Stomach (tissue), 8 donors: ENCODE measurements at regions not wholly inside any gene's neighbourhood (a gene's known extent, or its start where the extent isn't known, plus 50 kb on each side); places are given as distances from the start of the nearest gene placed in this dataset.

Experiments
- DNase-seq, 2 donors: peaks; one replicate each; pipeline versions ENCODE4 v3.0.0 to v3.0.0-alpha.2; 2013 to 2019
- H3K27ac ChIP-seq, 5 donors: fragments of 200-600 bp in 4 of 5; sonication (generic) in 4 of 5; one replicate each; pipeline ENCODE4 v1.5.1; 2013 to 2019; ENCODE audit warnings: mild to moderate bottlenecking in 1 of 5, moderate library complexity in 1 of 5
- H3K27me3 ChIP-seq, 3 donors: fragments of 200-600 bp; sonication (generic); one replicate each; pipeline ENCODE4 v1.5.1; 2017 to 2019; ENCODE audit warnings: mixed run types in 1 of 3
- H3K36me3 ChIP-seq, 4 donors: fragments of 200-600 bp; sonication (generic); 1 replicate in 3 of 4; 2 replicates in 1 of 4; pipeline ENCODE4 v1.5.1; 2016 to 2019
- H3K4me1 ChIP-seq, 4 donors: fragments of 200-600 bp; sonication (generic); one replicate each; pipeline ENCODE4 v1.5.1; 2016 to 2019
- H3K4me3 ChIP-seq, 4 donors: fragments of 200-600 bp; sonication (generic) in 3 of 4; one replicate each; pipeline ENCODE4 v1.5.1; 2016 to 2019; ENCODE audit warnings: mild to moderate bottlenecking in 1 of 4
- H3K9me3 ChIP-seq, 4 donors: fragments of 200-600 bp; sonication (generic); one replicate each; pipeline ENCODE4 v1.5.1; 2016 to 2019
- CTCF ChIP-seq, 7 experiments: fragments of 450-650 bp in 4 of 7; fragments of 200-600 bp in 3 of 7; sonication (generic) in 3 of 7; IDR thresholded peaks; one replicate each; pipeline ENCODE4 v1.5.1; 2016 to 2019; ENCODE audit warnings: antibody characterized with exemption in 7 of 7, control low read depth in 2 of 7, mild to moderate bottlenecking in 1 of 7
- EP300 ChIP-seq: sonication (generic); formaldehyde crosslinking; IDR thresholded peaks from one replicate; pipeline ENCODE4 v1.6.1; 2017; ENCODE audit warnings: antibody characterized with exemption
- POLR2A ChIP-seq, 4 donors: fragments of 450-650 bp; IDR thresholded peaks; one replicate each; pipeline ENCODE4 v1.6.1; 2016; ENCODE audit warnings: antibody characterized with exemption in 4 of 4, control low read depth in 2 of 4, mild to moderate bottlenecking in 1 of 4, moderate library complexity in 1 of 4
- POLR2AphosphoS5 ChIP-seq, 3 donors: sonication (generic); formaldehyde crosslinking; IDR thresholded peaks; one replicate each; pipeline ENCODE4 v1.6.1; 2016; ENCODE audit warnings: antibody characterized with exemption in 3 of 3
- WGBS, 5 donors: extraction: QIAGEN DNeasy Blood & Tissue Kit in 3 of 5; methylation state at CpG; one replicate each; pipeline versions ENCODE4 v1.1.5 to v1.1.7; 2013 to 2018; 5-methylcytosine and 5-hydroxymethylcytosine counted together
- intact Hi-C: fragments of 100-400 bp; cut with DNase I; formaldehyde crosslinking; loops from one replicate; pipeline ENCODE4 v1.15.1; 2023; ENCODE audit warnings: low total_unique reads
- donor health status: healthy with polysubstance abuse.
- donor health status: Bipolar disorder and iron deficiency.
- donor health status: healthy.

GRCh38 chr6:165749163-165749562, 86.1 kb upstream of the PDE10A start:
- Histone ChIP-seq H3K27me3 (no peaks in the 10 kb centered on the region), H3K36me3 (no peaks in the 10 kb centered on the region), H3K27ac (no peak overlapping the region), H3K9me3 (no peaks in the 10 kb centered on the region), H3K4me1 (no peaks in the 10 kb centered on the region), H3K4me3 (no peak overlapping the region)
- no peak for DNase-seq
- intact Hi-C loops: no loop called here
- TF ChIP-seq POLR2AphosphoS5 (IDR thresholded peaks at IDR 0.05): no peak

- no peaks in the 10 kb centered on the region for H3K36me3 ChIP-seq
- no peaks in the 10 kb centered on the region for H3K4me1 ChIP-seq
- TF ChIP-seq CTCF (IDR thresholded peaks at IDR 0.05): no peak
- TF ChIP-seq POLR2AphosphoS5 (IDR thresholded peaks at IDR 0.05): no peak
- TF ChIP-seq POLR2A (IDR thresholded peaks at IDR 0.05): no peak
- no peak for TF ChIP-seq EP300
- no peak overlapping the region for H3K4me3 ChIP-seq
- H3K27me3 ChIP-seq: no peaks in the 10 kb centered on the region
- no peaks in the 10 kb centered on the region for H3K9me3 ChIP-seq
- intact Hi-C loops: no loop called here
- DNase-seq: no peak
- H3K27ac ChIP-seq: no peak overlapping the region
- 54 to 72% (median 71%) methylated on average over 6 of the region's 6 CpGs for WGBS, 5 donors
These were observed 85.3 kb upstream of the PDE10A start for GRCh38 chr6:165748390-165748789.

GRCh38 chr6:165747963-165748362, 84.9 kb upstream of the PDE10A start:
- H3K27ac ChIP-seq: no peak overlapping the region
- WGBS, 5 donors: 59 to 72% (median 64%) methylated on average over 4 of the region's 4 CpGs
- TF ChIP-seq POLR2AphosphoS5 (IDR thresholded peaks at IDR 0.05) (no peak), POLR2A (IDR thresholded peaks at IDR 0.05) (no peak), EP300 (no peak), CTCF (IDR thresholded peaks at IDR 0.05) (no peak)

GRCh38 chr6:165746331-165746730, 83.3 kb upstream of the PDE10A start:
- TF ChIP-seq POLR2A (IDR thresholded peaks at IDR 0.05): no peak
- TF ChIP-seq CTCF (IDR thresholded peaks at IDR 0.05): no peak
- TF ChIP-seq EP300: no peak
- TF ChIP-seq POLR2AphosphoS5 (IDR thresholded peaks at IDR 0.05): no peak
- no peaks in the 10 kb centered on the region for H3K27me3 ChIP-seq
- intact Hi-C loops: no loop called here
- H3K4me1 ChIP-seq: no peaks in the 10 kb centered on the region
- no peak for DNase-seq
- no peak overlapping the region for H3K27ac ChIP-seq
- H3K4me3 ChIP-seq: no peak overlapping the region
- H3K36me3 ChIP-seq: no peaks in the 10 kb centered on the region
- H3K9me3 ChIP-seq: no peaks in the 10 kb centered on the region
- 56 to 73% (median 58%) methylated on average over 9 of the region's 9 CpGs for WGBS, 5 donors

More at GRCh38 chr6:165747963-165748362, 84.9 kb upstream of the PDE10A start:
- no peaks in the 10 kb centered on the region for H3K27me3 ChIP-seq
- no peak for DNase-seq
- H3K4me3 ChIP-seq: no peak overlapping the region
- intact Hi-C loops: no loop called here
- H3K36me3 ChIP-seq: no peaks in the 10 kb centered on the region
- H3K9me3 ChIP-seq: no peaks in the 10 kb centered on the region
- H3K4me1 ChIP-seq: no peaks in the 10 kb centered on the region

GRCh38 chr6:165745492-165745891, 82.5 kb upstream of the PDE10A start:
- no peak overlapping the region for H3K27ac ChIP-seq
- H3K27me3 ChIP-seq: no peaks in the 10 kb centered on the region
- no peaks in the 10 kb centered on the region for H3K36me3 ChIP-seq
- 81 to 87% (median 82%) methylated on average over 3 of the region's 3 CpGs for WGBS, 5 donors
- TF ChIP-seq EP300: no peak
- no peak for TF ChIP-seq POLR2AphosphoS5 (IDR thresholded peaks at IDR 0.05)
- TF ChIP-seq CTCF (IDR thresholded peaks at IDR 0.05): no peak
- no peak for TF ChIP-seq POLR2A (IDR thresholded peaks at IDR 0.05)
- no peak for DNase-seq
- H3K4me3 ChIP-seq: no peak overlapping the region
- H3K9me3 ChIP-seq: no peaks in the 10 kb centered on the region
- intact Hi-C loops: no loop called here
- H3K4me1 ChIP-seq: no peaks in the 10 kb centered on the region
